T-helper 2 cell treated with Interferon-gamma antibody and Interleukin-4, amounts not matched to agents 5 μg/mL and 100 μg/mL, for 36 hours (primary cell): ENCODE measurements at regions not wholly inside any gene's neighbourhood (a gene's known extent, or its start where the extent isn't known, plus 50 kb on each side); places are given as distances from the start of the nearest gene placed in this dataset.

Experiments used
- DNase-seq: peaks from one replicate; pipeline ENCODE4 v3.0.0; 2021; ENCODE audit warnings: low spot score
- H3K27ac Mint-ChIP-seq: one replicate; pipeline ENCODE4 v1.8.0; 2021; ENCODE audit warnings: mild to moderate bottlenecking, mixed read lengths
- H3K27me3 Mint-ChIP-seq: one replicate; pipeline ENCODE4 v1.8.0; 2021; ENCODE audit warnings: low read depth, mixed read lengths
- H3K36me3 Mint-ChIP-seq: one replicate; pipeline ENCODE4 v1.8.0; 2021; ENCODE audit warnings: low read depth, mixed read lengths
- H3K4me1 Mint-ChIP-seq: one replicate; pipeline ENCODE4 v1.8.0; 2021; ENCODE audit warnings: low read depth, mixed read lengths
- H3K4me3 Mint-ChIP-seq: one replicate; pipeline ENCODE4 v1.8.0; 2022; ENCODE audit warnings: mild to moderate bottlenecking, moderate library complexity, mixed read lengths
- H3K9me3 Mint-ChIP-seq: one replicate; pipeline ENCODE4 v1.8.0; 2021; ENCODE audit warnings: mixed read lengths

GRCh38 chr7:49618028-49618427, 155.4 kb upstream of the VWC2 start:
- Mint-ChIP-seq H3K27ac (no peak overlapping the region), H3K4me3 (no peak overlapping the region), H3K9me3 (peaks cover 18% of the 10 kb centered on the region), H3K27me3 (no peaks in the 10 kb centered on the region), H3K36me3 (no peaks in the 10 kb centered on the region), H3K4me1 (no peaks in the 10 kb centered on the region)
- DNase-seq = no peak

DNA sequence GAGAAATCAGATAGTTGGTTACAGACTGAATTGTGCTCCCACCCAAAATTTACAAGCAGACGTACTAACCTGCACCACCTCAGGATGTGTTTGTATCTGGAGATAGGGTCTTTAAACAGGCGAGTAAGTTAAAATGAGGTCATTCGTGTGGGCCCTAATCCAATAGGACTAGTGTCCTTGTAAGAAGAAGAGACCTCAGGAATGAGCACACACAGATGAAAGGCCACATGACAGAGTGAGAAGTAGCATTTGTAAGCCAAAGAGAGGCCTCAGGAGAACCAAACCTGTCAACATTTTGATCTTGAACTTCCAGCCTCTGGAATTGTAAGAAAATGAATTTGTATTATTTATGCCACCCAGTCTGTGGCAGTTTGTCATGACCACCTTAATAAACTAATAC, 149.5 kb upstream of the VWC2 start:
- Mint-ChIP-seq H3K4me3 (no peak overlapping the region), H3K4me1 (no peaks in the 10 kb centered on the region), H3K36me3 (no peaks in the 10 kb centered on the region), H3K27ac (no peak overlapping the region), H3K27me3 (no peaks in the 10 kb centered on the region), H3K9me3 (peaks cover 6% of the 10 kb centered on the region)
- DNase-seq = no peak

DNA sequence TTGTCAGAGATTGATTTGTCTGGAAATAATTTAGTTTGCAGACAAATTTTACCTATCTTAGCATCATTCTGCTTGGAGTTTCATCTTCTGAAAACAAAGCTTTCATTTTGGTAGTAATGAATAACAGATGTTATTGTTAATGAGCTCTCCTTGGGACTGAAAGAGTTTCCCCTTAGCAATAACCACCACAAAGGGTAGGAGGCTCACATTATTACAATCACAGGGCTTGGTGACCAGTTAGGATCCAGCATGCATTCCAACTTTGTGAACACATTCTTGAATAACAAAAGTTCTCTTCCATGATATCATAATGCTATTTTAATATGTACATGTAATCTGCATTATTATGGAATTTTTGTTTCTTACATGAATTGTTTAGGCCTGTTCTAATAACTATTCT, 148.8 kb upstream of the VWC2 start:
- H3K27ac Mint-ChIP-seq = no peak overlapping the region
- H3K4me1 Mint-ChIP-seq = no peaks in the 10 kb centered on the region
- H3K4me3 Mint-ChIP-seq = no peak overlapping the region
- no peak for DNase-seq
- H3K36me3 Mint-ChIP-seq = no peaks in the 10 kb centered on the region
- no peaks in the 10 kb centered on the region for H3K27me3 Mint-ChIP-seq
- H3K9me3 Mint-ChIP-seq = peaks cover 5% of the 10 kb centered on the region

- no peaks in the 10 kb centered on the region for H3K4me1 Mint-ChIP-seq
- H3K36me3 Mint-ChIP-seq = no peaks in the 10 kb centered on the region
- H3K4me3 Mint-ChIP-seq = no peak overlapping the region
- no peak for DNase-seq
- H3K27me3 Mint-ChIP-seq = no peaks in the 10 kb centered on the region
- H3K9me3 Mint-ChIP-seq = no peaks in the 10 kb centered on the region
- H3K27ac Mint-ChIP-seq = no peak overlapping the region
These were observed 142.9 kb upstream of the VWC2 start for GRCh38 chr7:49630513-49630912.

- Mint-ChIP-seq H3K27me3 (no peaks in the 10 kb centered on the region), H3K4me1 (no peaks in the 10 kb centered on the region), H3K9me3 (no peaks in the 10 kb centered on the region), H3K36me3 (no peaks in the 10 kb centered on the region), H3K27ac (no peak overlapping the region), H3K4me3 (no peak overlapping the region)
- DNase-seq = no peak
These were observed 142.2 kb upstream of the VWC2 start for GRCh38 chr7:49631071-49631815.

DNA sequence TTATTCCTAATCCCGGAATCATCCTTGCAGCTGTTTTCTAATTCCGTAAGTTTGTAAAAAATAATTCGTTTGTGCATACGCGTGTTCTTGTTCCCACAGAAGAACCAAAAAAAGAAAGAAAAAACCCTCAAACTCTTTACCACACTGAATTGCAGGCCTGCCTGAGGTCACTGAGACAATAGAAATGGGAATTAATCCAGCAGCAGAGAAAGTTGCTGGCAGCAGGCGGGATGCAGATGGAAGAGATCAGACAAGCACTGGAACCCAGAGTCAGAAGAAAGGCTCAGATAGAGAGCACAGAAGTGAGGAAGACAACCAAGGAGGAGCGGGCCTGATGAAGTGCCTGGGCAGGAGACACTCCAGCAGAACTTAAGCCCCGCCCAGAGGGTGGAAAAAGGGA, 141.5 kb upstream of the VWC2 start:
- H3K27ac Mint-ChIP-seq = no peak overlapping the region
- no peaks in the 10 kb centered on the region for H3K36me3 Mint-ChIP-seq
- H3K27me3 Mint-ChIP-seq = no peaks in the 10 kb centered on the region
- H3K4me3 Mint-ChIP-seq = no peak overlapping the region
- H3K9me3 Mint-ChIP-seq = no peaks in the 10 kb centered on the region
- H3K4me1 Mint-ChIP-seq = no peaks in the 10 kb centered on the region
- DNase-seq = no peak

- Mint-ChIP-seq H3K36me3 (no peaks in the 10 kb centered on the region), H3K4me1 (no peaks in the 10 kb centered on the region), H3K27me3 (no peaks in the 10 kb centered on the region), H3K27ac (no peak overlapping the region), H3K4me3 (no peak overlapping the region), H3K9me3 (peaks cover 1% of the 10 kb centered on the region)
- no peak for DNase-seq
These were observed 137.6 kb upstream of the VWC2 start for GRCh38 chr7:49635800-49636199.

GRCh38 chr7:49636400-49636799, 137.0 kb upstream of the VWC2 start:
- H3K4me1 Mint-ChIP-seq = no peaks in the 10 kb centered on the region
- H3K27ac Mint-ChIP-seq = no peak overlapping the region
- no peak for DNase-seq
- H3K36me3 Mint-ChIP-seq = no peaks in the 10 kb centered on the region
- peaks cover 2% of the 10 kb centered on the region for H3K9me3 Mint-ChIP-seq
- no peaks in the 10 kb centered on the region for H3K27me3 Mint-ChIP-seq
- no peak overlapping the region for H3K4me3 Mint-ChIP-seq

DNA sequence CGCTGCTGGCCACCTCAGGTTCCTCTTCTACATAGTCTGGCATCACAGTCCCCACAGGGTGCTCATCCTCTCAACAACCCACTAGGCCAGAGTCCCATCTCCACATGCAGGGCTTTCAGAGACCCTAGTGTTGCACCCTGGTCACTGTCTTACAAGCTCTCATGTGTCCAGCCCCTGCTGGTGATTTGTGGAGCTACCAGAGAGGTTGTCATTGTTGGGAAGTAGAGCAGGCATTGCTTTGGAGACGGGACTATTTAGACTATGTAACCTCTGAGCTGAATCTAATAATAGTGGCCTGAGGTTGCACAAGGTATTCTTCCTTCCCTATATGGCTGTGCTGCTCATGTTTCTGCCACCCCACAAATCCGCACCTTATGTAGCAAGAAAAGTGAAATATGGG, 135.3 kb upstream of the VWC2 start:
- Mint-ChIP-seq H3K27me3 (no peaks in the 10 kb centered on the region), H3K9me3 (peaks cover 2% of the 10 kb centered on the region), H3K36me3 (no peaks in the 10 kb centered on the region), H3K4me1 (no peaks in the 10 kb centered on the region), H3K27ac (no peak overlapping the region), H3K4me3 (no peak overlapping the region)
- no peak for DNase-seq

GRCh38 chr7:49639068-49639593, 134.3 kb upstream of the VWC2 start:
- no peaks in the 10 kb centered on the region for H3K27me3 Mint-ChIP-seq
- H3K4me3 Mint-ChIP-seq = no peak overlapping the region
- DNase-seq = no peak
- no peaks in the 10 kb centered on the region for H3K4me1 Mint-ChIP-seq
- H3K27ac Mint-ChIP-seq = no peak overlapping the region
- peaks cover 2% of the 10 kb centered on the region for H3K9me3 Mint-ChIP-seq
- no peaks in the 10 kb centered on the region for H3K36me3 Mint-ChIP-seq

DNA sequence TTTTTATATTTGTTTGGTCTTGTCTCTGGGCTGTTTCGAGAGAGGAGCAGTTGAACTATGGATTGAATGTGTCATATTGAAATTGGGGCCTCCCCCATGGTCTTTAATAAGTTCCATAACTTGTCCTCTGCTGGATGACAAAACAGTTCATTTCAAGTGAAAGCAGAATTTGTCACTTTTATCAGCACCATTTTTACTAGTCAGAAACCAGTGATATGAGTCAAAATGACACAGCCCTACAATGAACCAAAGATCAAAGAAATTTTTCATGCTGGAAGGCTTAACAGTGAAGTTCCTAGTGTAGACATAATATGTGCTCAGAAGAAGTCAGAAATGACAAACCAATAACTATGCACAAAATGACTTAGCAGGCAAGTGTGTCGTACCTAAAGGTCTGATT, 133.6 kb upstream of the VWC2 start:
- Mint-ChIP-seq H3K9me3 (peaks cover 2% of the 10 kb centered on the region), H3K4me3 (no peak overlapping the region), H3K27me3 (no peaks in the 10 kb centered on the region), H3K4me1 (no peaks in the 10 kb centered on the region), H3K27ac (no peak overlapping the region), H3K36me3 (no peaks in the 10 kb centered on the region)
- DNase-seq = no peak

- no peaks in the 10 kb centered on the region for H3K36me3 Mint-ChIP-seq
- H3K4me3 Mint-ChIP-seq = no peak overlapping the region
- no peak for DNase-seq
- H3K4me1 Mint-ChIP-seq = no peaks in the 10 kb centered on the region
- H3K9me3 Mint-ChIP-seq = peaks cover 2% of the 10 kb centered on the region
- H3K27me3 Mint-ChIP-seq = no peaks in the 10 kb centered on the region
- H3K27ac Mint-ChIP-seq = no peak overlapping the region
These were observed 130.1 kb upstream of the VWC2 start for GRCh38 chr7:49643321-49643720.

GRCh38 chr7:49643736-49644135, 129.7 kb upstream of the VWC2 start:
- no peak for DNase-seq
- peaks cover 2% of the 10 kb centered on the region for H3K9me3 Mint-ChIP-seq
- H3K36me3 Mint-ChIP-seq = no peaks in the 10 kb centered on the region
- no peak overlapping the region for H3K27ac Mint-ChIP-seq
- H3K4me3 Mint-ChIP-seq = no peak overlapping the region
- H3K27me3 Mint-ChIP-seq = no peaks in the 10 kb centered on the region
- no peaks in the 10 kb centered on the region for H3K4me1 Mint-ChIP-seq

DNA sequence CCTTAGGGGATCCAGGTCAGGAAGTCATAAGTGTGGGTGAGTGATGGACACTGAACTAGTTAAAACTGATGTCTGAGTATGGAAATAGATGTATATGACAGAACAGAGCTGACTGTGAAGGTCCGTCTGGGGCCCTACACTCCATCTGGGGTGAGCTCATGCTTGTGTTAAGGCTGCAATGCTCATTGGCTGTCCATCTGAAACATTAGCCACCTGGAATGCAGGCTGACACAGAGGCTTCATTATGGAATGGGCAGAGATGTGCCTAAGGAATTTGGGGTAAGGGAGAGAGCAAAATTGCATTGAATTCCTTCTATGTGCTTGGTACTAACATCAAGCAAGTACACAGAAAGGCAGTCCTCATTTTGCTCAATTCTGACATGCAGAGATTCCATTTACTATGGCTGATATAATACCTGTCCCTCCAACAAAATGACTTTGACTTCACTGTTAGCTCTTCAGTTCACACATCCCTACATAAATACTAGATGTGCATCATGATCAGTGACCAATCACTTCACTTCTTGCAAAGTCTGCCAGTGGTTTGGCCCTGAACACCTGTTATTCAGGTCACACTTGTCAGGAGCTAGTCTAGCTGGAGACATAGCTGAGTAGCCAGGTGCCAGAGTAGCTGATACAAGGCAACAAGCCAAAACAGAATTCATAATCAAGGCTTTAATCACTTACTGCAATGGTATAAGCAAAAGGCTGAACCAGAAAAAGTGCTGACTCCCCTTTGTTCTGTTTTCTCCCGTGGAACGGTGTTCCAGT, 128.9 kb upstream of the VWC2 start:
- Mint-ChIP-seq H3K4me3 (no peak overlapping the region), H3K27me3 (no peaks in the 10 kb centered on the region), H3K36me3 (no peaks in the 10 kb centered on the region), H3K27ac (no peak overlapping the region), H3K9me3 (peaks cover 2% of the 10 kb centered on the region), H3K4me1 (no peaks in the 10 kb centered on the region)
- DNase-seq = no peak
